Glutamatergic neuron (in vitro differentiated cells): ENCODE measurements at regions not wholly inside any gene's neighbourhood (a gene's known extent, or its start where the extent isn't known, plus 50 kb on each side); places are given as distances from the start of the nearest gene placed in this dataset.

Source experiments
- DNase-seq: peaks from one replicate; pipeline ENCODE4 v3.0.0; 2022
- H3K27ac Mint-ChIP-seq: one replicate; pipeline ENCODE4 v1.8.0; 2020; ENCODE audit warnings: mild to moderate bottlenecking, mixed read lengths, inconsistent platforms; ENCODE audit not compliant: unreplicated experiment
- H3K27me3 Mint-ChIP-seq: one replicate; pipeline ENCODE4 v1.8.0; 2020; ENCODE audit warnings: mild to moderate bottlenecking, moderate library complexity, mixed read lengths, inconsistent platforms; ENCODE audit not compliant: unreplicated experiment
- H3K36me3 Mint-ChIP-seq: one replicate; pipeline ENCODE4 v1.8.0; 2020; ENCODE audit warnings: mild to moderate bottlenecking, mixed read lengths, inconsistent platforms; ENCODE audit not compliant: unreplicated experiment
- H3K4me1 Mint-ChIP-seq: one replicate; pipeline ENCODE4 v1.8.0; 2020; ENCODE audit warnings: mild to moderate bottlenecking, low read depth, mixed read lengths, inconsistent platforms; ENCODE audit not compliant: unreplicated experiment
- H3K4me3 Mint-ChIP-seq: one replicate; pipeline ENCODE4 v1.8.0; 2020; ENCODE audit warnings: mild to moderate bottlenecking, mixed read lengths, inconsistent platforms; ENCODE audit not compliant: unreplicated experiment
- H3K9me3 Mint-ChIP-seq: one replicate; pipeline ENCODE4 v1.8.0; 2020; ENCODE audit warnings: mild to moderate bottlenecking, moderate library complexity, mixed read lengths, inconsistent platforms; ENCODE audit not compliant: unreplicated experiment
- TF ChIP-seq, protein P1 (sequence below): fragments of 200-600 bp; sonication (generic); IDR thresholded peaks from one replicate; pipeline ENCODE4 v1.5.0; 2021; ENCODE audit not compliant: partially characterized antibody, unreplicated experiment

DNA sequence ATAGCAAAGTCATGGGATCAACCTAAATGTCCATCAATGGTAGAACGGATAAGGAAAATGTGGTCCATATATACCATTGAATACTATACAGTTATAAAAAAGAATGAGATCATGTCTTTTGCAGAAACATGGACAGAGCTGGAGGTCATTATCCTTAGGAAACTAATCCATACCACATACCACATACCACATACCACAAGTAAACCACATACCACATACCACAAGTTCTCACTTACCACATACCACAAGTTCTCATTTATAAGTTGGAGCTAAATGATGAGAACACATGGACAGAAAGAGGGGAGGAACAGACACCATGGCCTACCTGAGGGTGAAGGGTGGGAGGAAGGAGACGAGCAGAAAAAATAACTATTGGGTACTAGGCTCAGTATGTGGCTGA is 154.6 kb upstream of the GHR start:
- no peak for DNase-seq
- H3K9me3 Mint-ChIP-seq, result peaks cover 1% of the 10 kb centered on the region
- H3K36me3 Mint-ChIP-seq, result no peaks in the 10 kb centered on the region
- H3K4me3 Mint-ChIP-seq, result no peak overlapping the region
- no peak overlapping the region for H3K27ac Mint-ChIP-seq
- no peaks in the 10 kb centered on the region for H3K4me1 Mint-ChIP-seq
- H3K27me3 Mint-ChIP-seq, result no peaks in the 10 kb centered on the region
- TF ChIP-seq, protein P1, sequence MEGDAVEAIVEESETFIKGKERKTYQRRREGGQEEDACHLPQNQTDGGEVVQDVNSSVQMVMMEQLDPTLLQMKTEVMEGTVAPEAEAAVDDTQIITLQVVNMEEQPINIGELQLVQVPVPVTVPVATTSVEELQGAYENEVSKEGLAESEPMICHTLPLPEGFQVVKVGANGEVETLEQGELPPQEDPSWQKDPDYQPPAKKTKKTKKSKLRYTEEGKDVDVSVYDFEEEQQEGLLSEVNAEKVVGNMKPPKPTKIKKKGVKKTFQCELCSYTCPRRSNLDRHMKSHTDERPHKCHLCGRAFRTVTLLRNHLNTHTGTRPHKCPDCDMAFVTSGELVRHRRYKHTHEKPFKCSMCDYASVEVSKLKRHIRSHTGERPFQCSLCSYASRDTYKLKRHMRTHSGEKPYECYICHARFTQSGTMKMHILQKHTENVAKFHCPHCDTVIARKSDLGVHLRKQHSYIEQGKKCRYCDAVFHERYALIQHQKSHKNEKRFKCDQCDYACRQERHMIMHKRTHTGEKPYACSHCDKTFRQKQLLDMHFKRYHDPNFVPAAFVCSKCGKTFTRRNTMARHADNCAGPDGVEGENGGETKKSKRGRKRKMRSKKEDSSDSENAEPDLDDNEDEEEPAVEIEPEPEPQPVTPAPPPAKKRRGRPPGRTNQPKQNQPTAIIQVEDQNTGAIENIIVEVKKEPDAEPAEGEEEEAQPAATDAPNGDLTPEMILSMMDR, result no peak

DNA sequence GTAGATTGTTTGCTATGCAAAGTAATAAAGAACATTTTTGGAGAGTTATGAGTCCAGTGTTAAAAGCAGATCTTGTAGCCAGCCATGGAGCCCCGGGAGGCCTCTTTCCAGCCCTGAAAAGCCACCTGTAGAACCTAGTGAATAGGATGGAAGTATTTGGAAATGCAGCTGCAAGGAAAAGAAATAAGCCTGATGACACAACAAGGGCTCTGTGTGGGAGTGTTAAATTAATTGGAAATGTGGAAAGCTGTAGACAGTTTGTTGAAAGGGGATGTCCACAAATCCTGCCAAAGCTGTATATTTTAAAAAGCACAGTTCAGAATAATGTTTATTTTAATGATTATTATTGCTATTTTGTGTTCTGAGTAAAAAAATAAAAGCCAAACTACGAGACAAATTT is 152.5 kb upstream of the GHR start:
- H3K36me3 Mint-ChIP-seq, result no peaks in the 10 kb centered on the region
- no peaks in the 10 kb centered on the region for H3K4me1 Mint-ChIP-seq
- H3K4me3 Mint-ChIP-seq, result no peak overlapping the region
- H3K27ac Mint-ChIP-seq, result no peak overlapping the region
- no peaks in the 10 kb centered on the region for H3K27me3 Mint-ChIP-seq
- no peak for DNase-seq
- H3K9me3 Mint-ChIP-seq, result no peaks in the 10 kb centered on the region
- TF ChIP-seq, protein P1, result no peak

DNA sequence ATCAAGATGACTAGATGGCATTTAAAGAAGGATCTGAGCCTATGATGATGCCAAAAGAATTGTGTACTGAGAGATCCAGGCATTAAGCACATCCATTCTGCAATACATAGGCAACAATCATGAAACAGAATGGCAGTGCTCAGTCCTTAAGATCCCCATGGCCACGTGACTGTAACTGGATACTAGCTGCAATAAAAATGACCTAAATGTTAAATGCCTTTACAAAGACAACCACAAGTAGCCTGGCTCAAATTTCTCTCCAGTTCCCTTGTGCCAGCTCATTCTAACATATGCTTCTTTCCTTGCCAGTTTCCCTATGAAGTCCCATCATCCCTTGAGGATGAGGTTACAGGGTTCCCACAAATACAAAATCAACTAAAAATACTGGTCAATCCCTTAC is 148.3 kb upstream of the GHR start:
- Mint-ChIP-seq H3K4me3 (no peak overlapping the region), H3K27ac (no peak overlapping the region), H3K27me3 (no peaks in the 10 kb centered on the region), H3K4me1 (no peaks in the 10 kb centered on the region), H3K9me3 (peaks cover 1% of the 10 kb centered on the region), H3K36me3 (no peaks in the 10 kb centered on the region)
- DNase-seq, result no peak
- TF ChIP-seq, protein P1, result no peak

DNA sequence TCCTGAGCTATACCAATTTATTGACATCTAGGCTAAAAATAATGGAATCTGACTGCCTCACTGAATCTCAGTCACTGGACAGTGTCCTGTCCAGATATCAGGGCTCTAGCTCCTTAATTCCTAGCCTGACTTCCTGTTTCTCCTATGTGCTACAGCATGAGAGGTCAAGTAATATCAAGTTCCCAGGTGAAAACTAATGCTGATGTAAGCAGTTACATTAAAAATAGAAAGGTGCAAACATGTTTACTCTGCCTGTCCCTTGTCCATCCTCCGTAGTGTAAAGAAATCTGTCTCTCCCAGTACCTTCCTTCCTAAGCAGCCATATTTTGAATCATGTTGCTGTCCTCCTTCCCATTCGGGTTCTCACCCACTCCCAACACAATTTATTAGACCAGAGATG is 145.9 kb upstream of the GHR start:
- Mint-ChIP-seq H3K4me1 (no peaks in the 10 kb centered on the region), H3K9me3 (peaks cover 1% of the 10 kb centered on the region), H3K36me3 (no peaks in the 10 kb centered on the region), H3K27ac (no peak overlapping the region), H3K4me3 (no peak overlapping the region), H3K27me3 (no peaks in the 10 kb centered on the region)
- DNase-seq, result no peak
- TF ChIP-seq, protein P1, result no peak

DNA sequence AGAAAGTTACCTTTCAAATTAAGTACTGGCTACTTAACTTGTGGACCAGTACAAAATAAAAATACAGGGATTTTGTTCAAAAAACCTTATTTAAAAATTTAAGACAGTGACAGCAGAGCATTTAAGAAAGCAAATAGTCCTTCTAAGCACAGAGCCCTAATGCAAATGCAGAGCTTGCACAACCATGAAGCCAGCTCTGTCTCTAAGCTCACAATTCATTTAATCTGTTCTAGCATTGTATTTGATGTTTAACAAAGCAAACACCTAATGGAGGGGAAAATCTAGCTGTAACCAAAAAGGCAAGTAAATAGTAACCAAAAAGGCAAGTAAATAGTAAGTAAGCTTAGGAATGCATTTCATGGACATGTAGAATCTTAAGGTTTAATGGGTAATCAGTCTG is 138.7 kb upstream of the GHR start:
- Mint-ChIP-seq H3K4me1 (no peaks in the 10 kb centered on the region), H3K27ac (no peak overlapping the region), H3K4me3 (no peak overlapping the region), H3K36me3 (no peaks in the 10 kb centered on the region), H3K9me3 (no peaks in the 10 kb centered on the region), H3K27me3 (no peaks in the 10 kb centered on the region)
- DNase-seq, result no peak
- TF ChIP-seq, protein P1, result no peak
